CD4-positive, alpha-beta memory T cell (primary cell): ENCODE measurements at regions not wholly inside any gene's neighbourhood (a gene's known extent, or its start where the extent isn't known, plus 50 kb on each side); places are given as distances from the start of the nearest gene placed in this dataset.

Experiments used
- CTCF ChIA-PET: fragments of 350-600 bp; sonication (Branson Sonifier 250); formaldehyde crosslinking; loops from one replicate; lab custom pipeline; 2021; ENCODE audit warnings: inconsistent platforms; ENCODE audit not compliant: partially characterized antibody; lab: Charles Lee
- POLR2A ChIA-PET: fragments of 350-600 bp; sonication (Branson Sonifier 250); formaldehyde crosslinking; loops from one replicate; lab custom pipeline; 2021; ENCODE audit not compliant: partially characterized antibody; lab: Charles Lee
- DNase-seq, 5 donors: peaks; one replicate each; pipeline versions ENCODE4 v3.0.0 to v3.0.0-alpha.2; 2020 to 2022; ENCODE audit warnings: mixed read lengths in 1 of 5
- H3K27ac ChIP-seq: one replicate; pipeline ENCODE4 v1.7.0; 2013; ENCODE audit warnings: low read depth, low read length
- H3K27me3 ChIP-seq: 2 replicates; pipeline ENCODE4 v1.7.0; 2013; ENCODE audit warnings: mild to moderate bottlenecking, low read length, moderate library complexity; ENCODE audit not compliant: insufficient read depth
- H3K36me3 ChIP-seq: 2 replicates; pipeline ENCODE4 v1.7.0; 2013; ENCODE audit warnings: mild to moderate bottlenecking, low read length, moderate library complexity; ENCODE audit not compliant: insufficient read depth
- H3K4me1 ChIP-seq: 2 replicates; pipeline ENCODE4 v1.7.0; 2013; ENCODE audit warnings: mild to moderate bottlenecking, low read length, moderate library complexity; ENCODE audit not compliant: insufficient read depth
- H3K4me3 ChIP-seq, 2 donors: one replicate each; pipeline ENCODE4 v1.7.0; 2013; ENCODE audit warnings: low read length in 2 of 2, mild to moderate bottlenecking in 1 of 2
- H3K9me3 ChIP-seq, 2 donors: one replicate each; pipeline ENCODE4 v1.7.0; 2013; ENCODE audit warnings: low read length in 2 of 2, control low read depth in 1 of 2; ENCODE audit not compliant: control insufficient read depth in 1 of 2
- H3K27ac Mint-ChIP-seq, 7 donors: one replicate each; pipeline ENCODE4 v1.8.0; 2020 to 2021; ENCODE audit warnings: mixed read lengths in 7 of 7, mild to moderate bottlenecking in 6 of 7, inconsistent platforms in 3 of 7, moderate library complexity in 3 of 7
- H3K27me3 Mint-ChIP-seq, 2 donors: one replicate each; pipeline ENCODE4 v1.8.0; 2020 to 2021; ENCODE audit warnings: mixed read lengths in 2 of 2
- H3K36me3 Mint-ChIP-seq, 2 donors: one replicate each; pipeline ENCODE4 v1.8.0; 2020 to 2021; ENCODE audit warnings: mixed read lengths in 2 of 2, inconsistent platforms in 1 of 2, mild to moderate bottlenecking in 1 of 2
- H3K4me1 Mint-ChIP-seq, 4 donors: one replicate each; pipeline ENCODE4 v1.8.0; 2020 to 2021; ENCODE audit warnings: mixed read lengths in 4 of 4, mild to moderate bottlenecking in 1 of 4
- H3K4me3 Mint-ChIP-seq, 8 donors: one replicate each; pipeline ENCODE4 v1.8.0; 2020 to 2021; ENCODE audit warnings: mixed read lengths in 8 of 8, mild to moderate bottlenecking in 7 of 8, moderate library complexity in 6 of 8, inconsistent platforms in 3 of 8
- H3K9me3 Mint-ChIP-seq, 8 donors: one replicate each; pipeline ENCODE4 v1.8.0; 2020 to 2021; ENCODE audit warnings: mixed read lengths in 8 of 8, mild to moderate bottlenecking in 5 of 8, inconsistent platforms in 3 of 8, moderate library complexity in 1 of 8
- intact Hi-C: fragments of 100-400 bp; cut with micrococcal nuclease; formaldehyde crosslinking; loops from one replicate; pipeline ENCODE4 v1.15.1; 2023

DNA sequence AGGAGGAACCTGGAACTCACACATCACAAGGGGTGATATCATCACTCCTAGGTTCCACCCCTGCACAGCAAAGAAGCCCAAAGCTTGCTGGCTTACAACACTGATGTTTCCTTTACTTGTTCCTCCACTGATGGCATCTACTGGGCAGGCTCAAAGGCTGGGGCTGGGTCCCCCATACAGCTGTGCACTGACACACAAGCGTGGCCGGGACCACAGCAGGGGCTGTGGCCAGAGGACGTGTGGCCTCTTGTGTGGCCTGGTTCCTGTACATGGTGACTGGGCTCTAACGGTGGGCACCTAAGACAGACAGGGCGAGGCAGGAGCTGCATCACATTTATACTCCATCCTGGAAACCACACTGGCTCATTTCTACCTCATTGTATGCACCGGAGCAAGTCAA lies 264.4 kb upstream of the FOXF1 start:
- Mint-ChIP-seq H3K4me3 (no peak overlapping the region), H3K27me3 (peaks cover 15 to 16% of the 10 kb centered on the region in 2 donors), H3K27ac (no peak overlapping the region), H3K36me3 (no peaks in the 10 kb centered on the region), H3K4me1 (no peaks in the 10 kb centered on the region), H3K9me3 (peaks cover 0 to 4% (median 0%) of the 10 kb centered on the region in 8 donors)
- ChIA-PET CTCF (no interaction called here), POLR2A (no interaction called here)
- Histone ChIP-seq H3K4me1 (no peaks in the 10 kb centered on the region), H3K27me3 (no peaks in the 10 kb centered on the region), H3K36me3 (no peaks in the 10 kb centered on the region), H3K9me3 (no peaks in the 10 kb centered on the region), H3K4me3 (no peak overlapping the region), H3K27ac (no peak overlapping the region)
- no peak for DNase-seq
- intact Hi-C loops: no loop called here

DNA sequence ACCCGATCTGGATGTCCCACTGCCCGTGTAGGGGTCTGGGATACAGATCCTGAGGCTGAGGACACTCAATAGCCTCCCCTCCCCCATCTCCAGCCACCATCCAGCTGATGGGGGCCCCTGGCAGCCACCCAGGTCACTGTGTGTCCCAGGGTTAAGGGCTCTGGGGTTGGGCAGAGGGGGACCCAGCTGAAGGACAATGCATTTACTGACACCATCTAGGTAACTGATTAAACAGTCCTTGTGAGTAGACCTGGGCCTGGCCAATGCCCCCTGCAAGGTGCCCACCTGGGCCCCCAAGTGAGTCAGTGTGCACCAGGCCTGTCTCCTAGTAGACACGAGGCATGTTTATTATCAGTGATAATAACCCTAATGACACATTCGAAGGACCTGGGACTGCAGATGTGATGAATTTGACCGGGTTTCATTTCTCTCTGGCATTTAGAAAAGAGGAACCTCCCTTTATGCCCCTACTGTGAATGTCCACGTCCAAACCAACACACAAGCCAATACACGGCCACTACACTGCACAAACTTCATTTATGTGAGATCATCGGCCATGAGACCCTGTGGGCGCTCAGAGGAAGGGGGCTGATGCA lies 261.9 kb upstream of the FOXF1 start:
- Mint-ChIP-seq H3K4me1 (no peaks in the 10 kb centered on the region), H3K27me3 (peaks cover 1 to 2% of the 10 kb centered on the region in 2 donors), H3K27ac (no peak overlapping the region), H3K4me3 (no peak overlapping the region), H3K9me3 (peaks cover 0 to 4% (median 0%) of the 10 kb centered on the region in 8 donors), H3K36me3 (no peaks in the 10 kb centered on the region)
- H3K36me3 ChIP-seq: no peaks in the 10 kb centered on the region
- intact Hi-C loops: no loop called here
- POLR2A ChIA-PET: no interaction called here
- H3K27ac ChIP-seq: no peak overlapping the region
- H3K4me1 ChIP-seq: no peaks in the 10 kb centered on the region
- H3K27me3 ChIP-seq: no peaks in the 10 kb centered on the region
- no peak overlapping the region for H3K4me3 ChIP-seq
- CTCF ChIA-PET: no interaction called here
- H3K9me3 ChIP-seq: no peaks in the 10 kb centered on the region
- no peak for DNase-seq

DNA sequence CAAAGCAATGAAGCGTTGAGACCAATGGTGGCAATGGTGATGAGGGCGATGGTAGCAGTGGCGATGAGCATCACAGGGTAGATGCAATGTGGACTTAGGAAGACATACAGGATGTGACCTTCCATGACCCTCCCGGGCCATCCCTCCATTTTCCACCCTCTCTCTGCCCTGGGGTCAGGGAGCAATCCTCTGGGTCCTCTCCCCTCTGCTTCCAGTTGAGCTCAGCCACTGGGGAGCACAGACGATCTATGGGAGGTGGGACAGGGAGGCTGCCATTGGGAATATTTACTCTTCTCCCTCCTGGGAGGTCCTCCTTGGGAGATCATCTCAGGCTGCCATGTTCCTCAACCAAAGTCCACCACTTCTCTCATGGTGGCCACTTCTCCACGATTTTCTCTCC lies 260.7 kb upstream of the FOXF1 start:
- no peak for DNase-seq
- peak overlapping the region in 1 of 7 donors; percentile 17 for H3K27ac Mint-ChIP-seq
- intact Hi-C loops: no loop called here
- no peaks in the 10 kb centered on the region for H3K36me3 ChIP-seq
- ChIA-PET POLR2A (no interaction called here), CTCF (no interaction called here)
- no peaks in the 10 kb centered on the region for H3K36me3 Mint-ChIP-seq
- no peak overlapping the region for H3K27ac ChIP-seq
- H3K27me3 Mint-ChIP-seq: peaks cover 1 to 2% of the 10 kb centered on the region in 2 donors
- H3K27me3 ChIP-seq: no peaks in the 10 kb centered on the region
- H3K9me3 ChIP-seq: no peaks in the 10 kb centered on the region
- no peak overlapping the region for H3K4me3 ChIP-seq
- H3K4me1 Mint-ChIP-seq: no peaks in the 10 kb centered on the region
- H3K4me1 ChIP-seq: no peaks in the 10 kb centered on the region
- H3K4me3 Mint-ChIP-seq: no peak overlapping the region
- peaks cover 0 to 4% (median 1%) of the 10 kb centered on the region in 8 donors for H3K9me3 Mint-ChIP-seq

DNA sequence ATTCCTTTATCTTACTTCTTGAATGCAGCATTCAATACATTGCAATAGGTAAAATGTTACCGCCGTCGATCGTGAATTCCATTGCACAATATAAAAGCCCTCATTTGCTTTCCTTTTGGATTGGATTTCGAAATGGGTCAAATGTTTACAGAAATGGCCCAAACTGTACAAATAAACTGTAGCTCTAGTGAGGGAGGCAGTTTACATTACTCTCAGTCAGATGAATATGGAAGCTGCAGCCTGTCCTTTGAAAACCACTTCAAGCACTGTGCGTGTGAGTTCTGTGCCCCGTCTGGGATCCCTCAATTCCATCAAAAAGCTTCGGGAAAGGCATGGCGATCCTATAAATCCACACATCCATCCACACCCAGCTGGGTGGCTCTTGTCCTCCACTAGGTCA lies 258.6 kb upstream of the FOXF1 start:
- peaks cover 1 to 2% of the 10 kb centered on the region in 2 donors for H3K27me3 Mint-ChIP-seq
- intact Hi-C loops: no loop called here
- Histone ChIP-seq H3K27me3 (no peaks in the 10 kb centered on the region), H3K36me3 (no peaks in the 10 kb centered on the region), H3K4me1 (no peaks in the 10 kb centered on the region), H3K27ac (no peak overlapping the region), H3K9me3 (no peaks in the 10 kb centered on the region), H3K4me3 (no peak overlapping the region)
- no peak overlapping the region for H3K4me3 Mint-ChIP-seq
- no peaks in the 10 kb centered on the region for H3K4me1 Mint-ChIP-seq
- DNase-seq: no peak
- H3K36me3 Mint-ChIP-seq: peaks cover 0 to 5% of the 10 kb centered on the region in 2 donors
- ChIA-PET POLR2A (no interaction called here), CTCF (no interaction called here)
- peaks cover 2 to 21% (median 12%) of the 10 kb centered on the region in 8 donors for H3K9me3 Mint-ChIP-seq
- no peak overlapping the region for H3K27ac Mint-ChIP-seq

- no peak overlapping the region for H3K27ac Mint-ChIP-seq
- H3K27me3 Mint-ChIP-seq: peaks cover 1 to 2% of the 10 kb centered on the region in 2 donors
- H3K4me3 Mint-ChIP-seq: no peak overlapping the region
- Histone ChIP-seq H3K27ac (no peak overlapping the region), H3K4me1 (no peaks in the 10 kb centered on the region), H3K9me3 (no peaks in the 10 kb centered on the region), H3K36me3 (no peaks in the 10 kb centered on the region), H3K27me3 (no peaks in the 10 kb centered on the region), H3K4me3 (no peak overlapping the region)
- ChIA-PET CTCF (no interaction called here), POLR2A (no interaction called here)
- H3K9me3 Mint-ChIP-seq: peaks cover 2 to 27% (median 17%) of the 10 kb centered on the region in 8 donors
- H3K4me1 Mint-ChIP-seq: no peaks in the 10 kb centered on the region
- no peak for DNase-seq
- H3K36me3 Mint-ChIP-seq: peaks cover under 1 to 5% of the 10 kb centered on the region in 2 donors
- intact Hi-C loops: no loop called here
These were observed 257.7 kb upstream of the FOXF1 start for GRCh38 chr16:86252596-86252995.

- ChIA-PET CTCF (no interaction called here), POLR2A (no interaction called here)
- H3K27me3 Mint-ChIP-seq: peaks cover 6 to 8% of the 10 kb centered on the region in 2 donors
- no peaks in the 10 kb centered on the region for H3K4me1 Mint-ChIP-seq
- no peak overlapping the region for H3K27ac Mint-ChIP-seq
- H3K27ac ChIP-seq: no peak overlapping the region
- H3K4me1 ChIP-seq: no peaks in the 10 kb centered on the region
- intact Hi-C loops: no loop called here
- H3K4me3 ChIP-seq: no peak overlapping the region
- H3K9me3 Mint-ChIP-seq: peaks cover 0 to 35% (median 18%) of the 10 kb centered on the region in 8 donors
- DNase-seq: no peak
- H3K9me3 ChIP-seq: no peaks in the 10 kb centered on the region
- no peak overlapping the region for H3K4me3 Mint-ChIP-seq
- no peaks in the 10 kb centered on the region for H3K27me3 ChIP-seq
- H3K36me3 Mint-ChIP-seq: peaks cover 2 to 5% of the 10 kb centered on the region in 2 donors
- H3K36me3 ChIP-seq: no peaks in the 10 kb centered on the region
These were observed 254.4 kb upstream of the FOXF1 start for GRCh38 chr16:86255966-86256365.

- Histone ChIP-seq H3K4me3 (no peak overlapping the region), H3K27ac (no peak overlapping the region), H3K9me3 (no peaks in the 10 kb centered on the region), H3K27me3 (no peaks in the 10 kb centered on the region), H3K4me1 (no peaks in the 10 kb centered on the region), H3K36me3 (no peaks in the 10 kb centered on the region)
- DNase-seq: no peak
- H3K27me3 Mint-ChIP-seq: peaks cover 6% of the 10 kb centered on the region in 2 donors
- CTCF ChIA-PET: no interaction called here
- no peaks in the 10 kb centered on the region for H3K4me1 Mint-ChIP-seq
- peaks cover 2 to 5% of the 10 kb centered on the region in 2 donors for H3K36me3 Mint-ChIP-seq
- no peak overlapping the region for H3K27ac Mint-ChIP-seq
- intact Hi-C loops: no loop called here
- H3K4me3 Mint-ChIP-seq: no peak overlapping the region
- POLR2A ChIA-PET: no interaction called here
- peaks cover 0 to 39% (median 21%) of the 10 kb centered on the region in 8 donors for H3K9me3 Mint-ChIP-seq
These were observed 253.3 kb upstream of the FOXF1 start for GRCh38 chr16:86256995-86257394.
